Smooth muscle cell (in vitro differentiated cells): ENCODE measurements at regions not wholly inside any gene's neighbourhood (a gene's known extent, or its start where the extent isn't known, plus 50 kb on each side); places are given as distances from the start of the nearest gene placed in this dataset.

ENCODE experiments used
- DNase-seq: peaks from one replicate; lab custom pipeline; 2025; ENCODE audit not compliant: unreplicated experiment; lab: John Stamatoyannopoulos, UW
- H2AFZ ChIP-seq: fragments of 200-600 bp; sonication (generic); 2 replicates; pipeline ENCODE4 v1.6.0; 2016; ENCODE audit warnings: antibody characterized with exemption, low read depth, mild to moderate bottlenecking
- H3F3A ChIP-seq: fragments of 200-600 bp; sonication (generic); 2 replicates; pipeline ENCODE4 v1.6.0; 2017; ENCODE audit warnings: antibody characterized with exemption, low read depth
- H3K27ac ChIP-seq: fragments of 200-600 bp; sonication (generic); 2 replicates; pipeline ENCODE4 v1.5.1; 2016; ENCODE audit warnings: low read depth, mild to moderate bottlenecking
- H3K27me3 ChIP-seq: fragments of 200-600 bp; sonication (generic); 2 replicates; pipeline ENCODE4 v1.6.1; 2016; ENCODE audit warnings: low read depth, mild to moderate bottlenecking
- H3K36me3 ChIP-seq: fragments of 200-600 bp; sonication (generic); 2 replicates; pipeline ENCODE4 v1.5.1; 2016; ENCODE audit warnings: low read depth
- H3K4me1 ChIP-seq: fragments of 200-600 bp; sonication (generic); 2 replicates; pipeline ENCODE4 v1.5.1; 2016; ENCODE audit warnings: low read depth
- H3K4me2 ChIP-seq: fragments of 200-600 bp; sonication (generic); 2 replicates; pipeline ENCODE4 v1.6.0; 2016; ENCODE audit warnings: mild to moderate bottlenecking
- H3K4me3 ChIP-seq: fragments of 200-600 bp; sonication (generic); 2 replicates; pipeline ENCODE4 v1.5.1; 2016; ENCODE audit warnings: mild to moderate bottlenecking
- H3K79me2 ChIP-seq: fragments of 200-600 bp; sonication (generic); 2 replicates; pipeline ENCODE4 v1.6.0; 2016; ENCODE audit warnings: low read depth, mild to moderate bottlenecking
- H3K9ac ChIP-seq: fragments of 200-600 bp; sonication (generic); 2 replicates; pipeline ENCODE4 v1.6.0; 2016; ENCODE audit warnings: low read depth
- H3K9me3 ChIP-seq: fragments of 200-600 bp; sonication (generic); replicated peaks from 2 replicates; pipeline ENCODE4 v1.5.1; 2016; ENCODE audit warnings: low read depth
- H4K20me1 ChIP-seq: fragments of 200-600 bp; sonication (generic); 2 replicates; pipeline ENCODE4 v1.6.0; 2016; ENCODE audit warnings: low read depth
- WGBS: methylation state at CpG from one replicate; pipeline ENCODE4 v1.1.7; 2016; ENCODE audit warnings: low lambda C conversion rate; 5-methylcytosine and 5-hydroxymethylcytosine counted together
- TF ChIP-seq, protein P1 (sequence below): fragments of 200-600 bp; sonication (generic); IDR thresholded peaks from 2 replicates; pipeline ENCODE4 v1.5.1; 2017; ENCODE audit warnings: borderline replicate concordance, mild to moderate bottlenecking, antibody characterized with exemption; ENCODE audit not compliant: insufficient read depth, poor library complexity, severe bottlenecking

DNA sequence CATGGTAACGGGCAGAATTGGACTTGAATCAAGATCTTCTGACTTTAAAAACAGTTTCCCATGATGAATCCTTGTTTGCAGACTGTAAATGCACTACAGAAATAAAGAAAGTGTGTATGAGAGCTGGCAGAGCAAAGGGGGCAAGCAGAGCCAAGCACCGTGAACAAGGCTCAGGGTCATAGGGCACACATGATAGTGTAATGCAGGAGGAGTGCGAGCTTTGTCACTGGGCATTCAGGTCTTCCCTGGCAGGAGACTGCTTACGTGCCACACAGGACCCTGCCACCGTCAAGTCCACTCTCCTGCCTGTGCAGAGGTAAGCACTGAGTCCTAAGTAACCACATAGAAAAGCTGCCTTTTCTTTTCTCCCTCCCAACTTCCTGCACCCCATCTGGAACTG is 93.1 kb upstream of the NPVF start:
- Histone ChIP-seq H4K20me1 (no peaks in the 10 kb centered on the region), H2AFZ (no peak overlapping the region), H3K79me2 (no peaks in the 10 kb centered on the region), H3K36me3 (no peaks in the 10 kb centered on the region), H3K9me3 (no peaks in the 10 kb centered on the region), H3K4me1 (no peaks in the 10 kb centered on the region), H3K27ac (no peak overlapping the region), H3K4me2 (no peak overlapping the region), H3F3A (no peaks in the 10 kb centered on the region), H3K9ac (no peak overlapping the region), H3K4me3 (no peak overlapping the region), H3K27me3 (peaks cover 56% of the 10 kb centered on the region)
- WGBS: 93% methylated on average over 5 of the region's 5 CpGs
- TF ChIP-seq, protein P1, sequence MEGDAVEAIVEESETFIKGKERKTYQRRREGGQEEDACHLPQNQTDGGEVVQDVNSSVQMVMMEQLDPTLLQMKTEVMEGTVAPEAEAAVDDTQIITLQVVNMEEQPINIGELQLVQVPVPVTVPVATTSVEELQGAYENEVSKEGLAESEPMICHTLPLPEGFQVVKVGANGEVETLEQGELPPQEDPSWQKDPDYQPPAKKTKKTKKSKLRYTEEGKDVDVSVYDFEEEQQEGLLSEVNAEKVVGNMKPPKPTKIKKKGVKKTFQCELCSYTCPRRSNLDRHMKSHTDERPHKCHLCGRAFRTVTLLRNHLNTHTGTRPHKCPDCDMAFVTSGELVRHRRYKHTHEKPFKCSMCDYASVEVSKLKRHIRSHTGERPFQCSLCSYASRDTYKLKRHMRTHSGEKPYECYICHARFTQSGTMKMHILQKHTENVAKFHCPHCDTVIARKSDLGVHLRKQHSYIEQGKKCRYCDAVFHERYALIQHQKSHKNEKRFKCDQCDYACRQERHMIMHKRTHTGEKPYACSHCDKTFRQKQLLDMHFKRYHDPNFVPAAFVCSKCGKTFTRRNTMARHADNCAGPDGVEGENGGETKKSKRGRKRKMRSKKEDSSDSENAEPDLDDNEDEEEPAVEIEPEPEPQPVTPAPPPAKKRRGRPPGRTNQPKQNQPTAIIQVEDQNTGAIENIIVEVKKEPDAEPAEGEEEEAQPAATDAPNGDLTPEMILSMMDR: no peak
- DNase-seq: no peak

DNA sequence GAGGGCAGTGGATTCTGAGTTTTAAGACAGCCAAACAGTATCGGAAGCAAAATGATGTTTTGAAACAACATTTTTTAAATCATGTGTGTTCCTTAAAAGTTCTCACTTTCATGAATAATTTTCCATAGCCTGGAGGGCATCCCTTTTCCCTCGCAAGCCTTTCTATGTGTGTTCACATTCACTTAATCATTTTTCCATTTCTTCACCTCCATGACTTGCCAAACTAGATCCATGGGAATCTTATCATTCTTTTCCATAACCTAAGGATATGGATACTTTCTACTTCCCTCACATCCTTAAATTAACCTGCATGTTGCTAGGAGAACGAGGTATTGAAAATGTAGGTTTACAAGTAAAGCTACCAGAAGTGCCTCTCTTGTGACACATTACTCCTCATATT is 94.2 kb upstream of the NPVF start:
- Histone ChIP-seq H3K79me2 (no peaks in the 10 kb centered on the region), H3K27ac (no peak overlapping the region), H4K20me1 (no peaks in the 10 kb centered on the region), H3K9me3 (no peaks in the 10 kb centered on the region), H3K4me3 (no peak overlapping the region), H3K4me2 (no peak overlapping the region), H3K36me3 (no peaks in the 10 kb centered on the region), H3K4me1 (no peaks in the 10 kb centered on the region), H2AFZ (no peak overlapping the region), H3K27me3 (peaks cover 56% of the 10 kb centered on the region), H3K9ac (no peak overlapping the region), H3F3A (no peaks in the 10 kb centered on the region)
- 89% methylated on average over 3 of the region's 3 CpGs for WGBS
- no peak for DNase-seq
- TF ChIP-seq, protein P1: no peak

DNA sequence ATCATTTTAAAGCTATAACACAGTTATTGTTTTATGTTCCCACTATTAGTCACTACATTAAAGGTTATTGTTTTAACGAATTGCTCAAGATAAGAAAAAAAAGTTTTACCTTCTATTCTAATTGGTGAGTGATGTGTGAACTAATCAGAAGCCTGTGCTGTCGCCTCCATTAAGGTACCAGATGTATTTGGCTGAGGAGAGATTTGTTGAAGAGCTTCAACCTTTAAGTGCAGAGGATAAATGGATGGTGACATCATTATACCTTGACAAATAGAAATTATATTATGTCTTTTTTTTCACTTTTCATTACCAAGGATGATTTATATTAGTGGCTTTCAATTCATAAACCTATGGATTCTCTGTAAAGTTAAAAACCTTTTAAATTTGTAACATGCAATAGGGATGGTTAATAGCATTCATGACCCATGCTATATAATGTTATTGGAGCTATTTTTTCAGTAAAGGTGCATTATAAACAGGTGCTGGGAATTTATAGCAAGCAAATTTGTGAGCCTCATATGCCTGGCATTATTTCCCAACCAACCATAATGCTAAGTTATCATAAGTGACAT is 97.0 kb upstream of the NPVF start:
- H2AFZ ChIP-seq: no peak overlapping the region
- TF ChIP-seq, protein P1: no peak
- H3K9ac ChIP-seq: no peak overlapping the region
- 96% methylated on average over 2 of the region's 2 CpGs for WGBS
- no peak overlapping the region for H3K4me3 ChIP-seq
- no peak for DNase-seq
- H4K20me1 ChIP-seq: no peaks in the 10 kb centered on the region
- H3F3A ChIP-seq: no peaks in the 10 kb centered on the region
- peaks cover 44% of the 10 kb centered on the region for H3K27me3 ChIP-seq
- H3K4me2 ChIP-seq: no peak overlapping the region
- H3K79me2 ChIP-seq: no peaks in the 10 kb centered on the region
- H3K9me3 ChIP-seq: no peaks in the 10 kb centered on the region
- no peaks in the 10 kb centered on the region for H3K4me1 ChIP-seq
- no peaks in the 10 kb centered on the region for H3K36me3 ChIP-seq
- H3K27ac ChIP-seq: no peak overlapping the region

DNA sequence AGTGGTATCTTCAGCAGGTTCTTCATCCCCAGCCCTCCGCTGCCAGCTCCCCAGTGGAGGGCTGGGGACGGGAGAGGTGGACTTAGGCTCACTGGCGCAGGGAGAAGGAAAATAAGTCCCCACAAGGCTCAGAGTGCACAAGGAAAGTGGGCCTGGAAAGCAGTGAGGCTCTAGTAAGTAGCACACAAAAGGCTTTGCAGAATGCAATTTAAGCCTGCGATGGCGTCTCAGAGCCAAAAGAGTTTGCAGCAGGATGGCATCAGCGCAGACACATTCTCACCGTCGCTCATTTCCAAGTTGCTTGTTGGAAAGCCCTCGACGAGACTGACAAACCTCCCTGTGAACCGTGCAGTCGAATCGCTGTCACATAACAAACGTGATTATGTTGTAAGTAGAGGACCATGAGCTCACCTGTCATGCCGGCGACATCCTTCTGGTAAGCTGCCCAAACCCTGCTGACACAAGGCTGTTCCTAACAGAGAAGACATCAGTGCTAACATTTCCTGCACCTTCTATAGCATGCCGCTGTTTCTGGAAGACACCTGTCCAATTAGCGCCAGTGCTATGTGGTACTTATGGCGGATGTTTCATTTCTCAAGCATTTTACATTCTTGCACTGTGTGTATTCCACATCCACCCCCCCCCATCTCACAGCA is 98.3 kb upstream of the NPVF start:
- no peaks in the 10 kb centered on the region for H3K9me3 ChIP-seq
- no peak overlapping the region for H2AFZ ChIP-seq
- no peaks in the 10 kb centered on the region for H3K4me1 ChIP-seq
- H3K27me3 ChIP-seq: peaks cover 38% of the 10 kb centered on the region
- H3F3A ChIP-seq: no peaks in the 10 kb centered on the region
- no peak overlapping the region for H3K9ac ChIP-seq
- H3K4me3 ChIP-seq: no peak overlapping the region
- H3K79me2 ChIP-seq: no peaks in the 10 kb centered on the region
- no peak for DNase-seq
- no peak overlapping the region for H3K4me2 ChIP-seq
- H3K36me3 ChIP-seq: no peaks in the 10 kb centered on the region
- no peaks in the 10 kb centered on the region for H4K20me1 ChIP-seq
- TF ChIP-seq, protein P1: no peak
- WGBS: 94% methylated on average over 19 of the region's 19 CpGs
- H3K27ac ChIP-seq: no peak overlapping the region
